ENCODE measurements at regions not wholly inside any gene's neighbourhood (a gene's known extent, or its start where the extent isn't known, plus 50 kb on each side); places are given as distances from the start of the nearest gene placed in this dataset.

DNA sequence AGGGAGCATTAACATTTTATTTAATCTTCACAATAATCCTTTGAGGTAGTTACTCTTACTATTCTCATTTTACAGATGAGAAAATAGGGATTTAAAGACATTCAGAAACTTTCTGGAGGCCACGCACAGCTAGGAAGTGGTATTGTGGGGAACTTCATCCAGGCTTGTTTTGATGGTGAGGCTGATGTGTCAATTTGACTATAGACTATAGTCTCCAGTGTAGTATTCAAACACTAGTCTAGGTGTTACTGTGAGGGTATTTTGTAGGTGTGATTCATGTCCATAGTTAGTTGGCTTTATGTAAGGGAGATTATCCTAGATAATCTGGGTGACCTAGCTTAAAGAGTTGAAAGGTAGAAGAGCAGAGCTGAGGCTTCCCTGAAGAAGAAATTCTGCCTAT, 54.1 kb upstream of the ELL2 start:
- intact Hi-C loops (cut with DNase I; ENCODE audit: low total_unique reads), result no loop called here
- Histone ChIP-seq H3K9me3 (no peaks in the 10 kb centered on the region), H3K4me3 (no peak overlapping the region), H3K4me1 (peaks cover 0 to 20% (median 4%) of the 10 kb centered on the region in 4 donors), H3K36me3 (no peaks in the 10 kb centered on the region), H3K27ac (no peak overlapping the region), H3K27me3 (no peaks in the 10 kb centered on the region)
- WGBS, 5 donors, result 89 to 100% (median 93%) methylated on average over 1 of the region's 1 CpG
- TF ChIP-seq CTCF (IDR thresholded peaks at IDR 0.05), result no peak
- no peak for TF ChIP-seq EP300 (IDR thresholded peaks at IDR 0.05)
- no peak for TF ChIP-seq POLR2AphosphoS5 (IDR thresholded peaks at IDR 0.05)
- no peak for TF ChIP-seq POLR2A (IDR thresholded peaks at IDR 0.05)
- DNase-seq, result no peak

DNA sequence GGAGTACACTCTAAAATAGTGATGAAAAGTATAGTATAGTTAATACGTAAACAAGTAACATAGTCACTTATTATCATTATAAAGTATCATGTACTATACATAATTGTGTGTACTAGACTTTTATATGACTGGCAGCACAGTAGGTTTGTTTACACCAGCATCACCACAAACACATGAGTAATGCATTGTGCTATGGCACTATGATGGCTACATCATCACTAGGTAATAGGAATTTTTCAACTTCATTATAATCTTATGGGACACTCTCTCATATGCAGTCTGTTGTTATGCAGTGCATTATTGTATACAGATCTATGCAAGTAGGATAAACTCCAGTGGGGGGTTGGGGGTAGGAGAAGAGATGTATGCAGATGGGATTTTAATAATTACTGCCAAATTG, 52.7 kb upstream of the ELL2 start:
- WGBS, 5 donors, result 93 to 100% (median 98%) methylated on average over 1 of the region's 1 CpG
- no peak for TF ChIP-seq POLR2A (IDR thresholded peaks at IDR 0.05)
- no peak for TF ChIP-seq POLR2AphosphoS5 (IDR thresholded peaks at IDR 0.05)
- TF ChIP-seq CTCF (IDR thresholded peaks at IDR 0.05), result no peak
- no peak for TF ChIP-seq EP300 (IDR thresholded peaks at IDR 0.05)
- no peak for DNase-seq

DNA sequence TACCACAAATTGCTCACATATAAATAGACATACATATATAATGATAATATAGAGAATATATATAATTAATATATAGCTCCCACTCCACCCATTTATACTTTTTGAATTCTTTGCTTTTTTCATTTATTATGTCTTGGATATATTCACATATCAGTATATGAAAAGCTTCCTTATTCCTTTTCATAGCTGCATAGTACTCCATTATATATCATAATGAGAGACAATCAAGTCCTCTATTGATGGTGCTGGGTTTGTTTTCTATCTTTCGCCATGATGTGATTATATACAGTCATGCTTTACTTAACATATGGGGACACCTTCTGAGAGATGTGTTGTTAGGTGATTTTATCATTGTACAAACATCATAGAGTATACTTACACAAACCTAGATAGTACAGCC, 51.6 kb upstream of the ELL2 start:
- Histone ChIP-seq H3K27me3 (no peaks in the 10 kb centered on the region), H3K9me3 (no peaks in the 10 kb centered on the region), H3K27ac (no peak overlapping the region), H3K36me3 (no peaks in the 10 kb centered on the region), H3K4me3 (no peak overlapping the region), H3K4me1 (peaks cover 0 to 14% (median 4%) of the 10 kb centered on the region in 4 donors)
- TF ChIP-seq POLR2AphosphoS5 (IDR thresholded peaks at IDR 0.05) (no peak), CTCF (IDR thresholded peaks at IDR 0.05) (no peak), EP300 (IDR thresholded peaks at IDR 0.05) (no peak), POLR2A (IDR thresholded peaks at IDR 0.05) (no peak)
- intact Hi-C loops (cut with DNase I; ENCODE audit: low total_unique reads), result no loop called here
- WGBS, 5 donors, result 88 to 98% (median 93%) methylated on average over 1 of the region's 1 CpG
- DNase-seq, result no peak

More for the DNA sequence above, 52.7 kb upstream of the ELL2 start:
- Histone ChIP-seq H3K27me3 (no peaks in the 10 kb centered on the region), H3K36me3 (no peaks in the 10 kb centered on the region), H3K4me1 (peaks cover 0 to 20% (median 4%) of the 10 kb centered on the region in 4 donors), H3K4me3 (no peak overlapping the region), H3K9me3 (no peaks in the 10 kb centered on the region), H3K27ac (no peak overlapping the region)
- intact Hi-C loops (cut with DNase I; ENCODE audit: low total_unique reads), result no loop called here

DNA sequence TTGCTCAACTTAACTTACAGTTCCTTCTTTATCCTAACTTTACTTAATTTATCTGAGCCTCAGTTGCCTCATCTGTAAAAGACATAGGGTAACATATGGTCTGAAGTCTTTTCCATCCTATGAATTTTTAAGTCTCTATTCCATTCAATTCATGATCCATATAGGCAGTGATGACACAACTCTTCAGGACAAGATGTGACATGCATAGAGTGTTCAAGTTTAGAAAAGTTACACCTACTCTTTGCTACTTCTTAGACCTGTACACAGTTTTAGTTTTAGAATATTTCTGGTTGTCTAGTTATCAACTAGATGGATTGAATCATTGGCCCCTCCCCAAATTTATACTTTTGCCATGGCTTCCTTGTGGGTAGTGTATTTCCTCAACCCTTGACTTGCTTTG, 50.7 kb upstream of the ELL2 start:
- Histone ChIP-seq H3K27me3 (no peaks in the 10 kb centered on the region), H3K9me3 (no peaks in the 10 kb centered on the region), H3K4me1 (peaks cover 0 to 10% (median 2%) of the 10 kb centered on the region in 4 donors), H3K4me3 (no peak overlapping the region), H3K27ac (no peak overlapping the region), H3K36me3 (no peaks in the 10 kb centered on the region)
- no peak for TF ChIP-seq POLR2A (IDR thresholded peaks at IDR 0.05)
- TF ChIP-seq EP300 (IDR thresholded peaks at IDR 0.05), result no peak
- no peak for TF ChIP-seq CTCF (IDR thresholded peaks at IDR 0.05)
- TF ChIP-seq POLR2AphosphoS5 (IDR thresholded peaks at IDR 0.05), result no peak
- DNase-seq, result no peak
- intact Hi-C loops (cut with DNase I; ENCODE audit: low total_unique reads), result no loop called here

Small RNA genes in the stretch of these regions (small RNA-seq; reads per million reads assigned to genes)
- gene MIR583 (0 reads per million in 4 donors), gene RNU6-524P (0 reads per million in 4 donors)

All from stomach (tissue), 8 donors.